GM12878 (cell line): ENCODE measurements at regions not wholly inside any gene's neighbourhood (a gene's known extent, or its start where the extent isn't known, plus 50 kb on each side); places are given as distances from the start of the nearest gene placed in this dataset.

Source experiments
- ATAC-seq: fragments of 200-7000 bp; cut with Tn5 transposase; 3 replicates; pipeline ENCODE4 v1.9.1; 2020; ENCODE audit warnings: mild to moderate bottlenecking, moderate library complexity
- BruUV-seq: library from RNA; stranded (reverse); fragments of 400-500 nt; replicated peaks from 2 replicates; lab custom pipeline; 2021; lab: Mats Ljungman, UMichigan
- CTCF ChIA-PET: fragments of 300-600 bp; sonication (Branson Sonifier 250); formaldehyde crosslinking; extraction: SDS; loops from one replicate; lab custom pipeline; 2021; ENCODE audit warnings: inconsistent platforms; lab: Yijun Ruan, JAX
- POLR2A ChIA-PET: fragments of 350-600 bp; formaldehyde crosslinking; extraction: SDS; loops from one replicate; lab custom pipeline; 2021; ENCODE audit warnings: inconsistent platforms; lab: Charles Lee
- RAD21 ChIA-PET: fragments of 300-600 bp; sonication (Branson Sonifier 250); formaldehyde crosslinking; loops from one replicate; lab custom pipeline; 2023; ENCODE audit warnings: antibody characterized with exemption; ENCODE audit not compliant: unreplicated experiment; lab: Charles Lee
- SMC1A ChIA-PET: fragments of 300-600 bp; sonication (Branson Sonifier 250); formaldehyde crosslinking; loops from one replicate; lab custom pipeline; 2023; ENCODE audit not compliant: unreplicated experiment, uncharacterized antibody; lab: Charles Lee
- DNase-seq: peaks from one replicate; pipeline ENCODE4 v3.0.0-alpha.2; 2011; ENCODE audit warnings: low read depth, low spot score
- FAIRE-seq: peaks from 3 replicates; lab custom pipeline; 2011; peaks lifted over from hg19 to GRCh38; lab: Jason Lieb, UNC
- H2AFZ ChIP-seq: 2 replicates; pipeline ENCODE4 v1.6.0; 2011; ENCODE audit warnings: low read depth, low read length, control low read depth; ENCODE audit not compliant: control insufficient read depth
- H3K27ac ChIP-seq: 2 replicates; pipeline ENCODE4 v1.5.1; 2011; ENCODE audit warnings: control low read depth; ENCODE audit not compliant: control insufficient read depth, insufficient read depth
- H3K27me3 ChIP-seq, 2 experiments: replicated peaks in 1 of 2; 2 replicates each; pipeline versions ENCODE4 v1.6.0 to v1.6.1; 2011; ENCODE audit warnings: low read length in 1 of 2; ENCODE audit not compliant: control insufficient read depth in 2 of 2, insufficient read depth in 2 of 2
- H3K36me3 ChIP-seq, 2 experiments: 2 replicates each; pipeline ENCODE4 v1.5.1; 2011; ENCODE audit warnings: low read length in 1 of 2; ENCODE audit not compliant: control insufficient read depth in 2 of 2, insufficient read depth in 2 of 2
- H3K4me1 ChIP-seq: 2 replicates; pipeline ENCODE4 v1.6.1; 2011; ENCODE audit warnings: mild to moderate bottlenecking, low read length, moderate library complexity, mixed read lengths; ENCODE audit not compliant: control insufficient read depth, insufficient read depth
- H3K4me2 ChIP-seq: 2 replicates; pipeline ENCODE4 v1.6.0; 2011; ENCODE audit warnings: control low read depth; ENCODE audit not compliant: control insufficient read depth, insufficient read depth
- H3K4me3 ChIP-seq: fragments of 200-600 bp; sonication (generic); 2 replicates; pipeline ENCODE4 v1.5.1; 2016
- H3K79me2 ChIP-seq: 2 replicates; pipeline ENCODE4 v1.6.0; 2011; ENCODE audit warnings: low read length; ENCODE audit not compliant: control insufficient read depth, insufficient read depth
- H3K9ac ChIP-seq: 2 replicates; pipeline ENCODE4 v1.8.0; 2011; ENCODE audit warnings: low read length, control low read depth, mixed read lengths; ENCODE audit not compliant: control insufficient read depth, insufficient read depth
- H3K9me3 ChIP-seq: replicated peaks from 3 replicates; pipeline ENCODE4 v1.5.1; 2011; ENCODE audit warnings: mild to moderate bottlenecking, low read length; ENCODE audit not compliant: control insufficient read depth, insufficient read depth
- H4K20me1 ChIP-seq: 2 replicates; pipeline ENCODE4 v1.6.0; 2011; ENCODE audit not compliant: control insufficient read depth, insufficient read depth
- GATAD2B ChIP-seq: fragments of 450-650 bp; conservative IDR thresholded peaks from 2 replicates; pipeline ENCODE4 v1.6.1; 2017; ENCODE audit warnings: low read depth, mild to moderate bottlenecking, moderate library complexity
- HCFC1 ChIP-seq: fragments of 150-350 bp; IDR thresholded peaks from 2 replicates; pipeline ENCODE4 v1.6.1; 2014; ENCODE audit warnings: low read length
- NBN ChIP-seq: fragments of 450-650 bp; IDR thresholded peaks from 2 replicates; pipeline ENCODE4 v1.6.1; 2016
- RELB ChIP-seq: fragments of 450-650 bp; IDR thresholded peaks from 2 replicates; pipeline ENCODE4 v1.6.1; 2017; ENCODE audit warnings: low read depth, mild to moderate bottlenecking, moderate library complexity
- SKIL ChIP-seq: fragments of 450-650 bp; IDR thresholded peaks from 2 replicates; pipeline ENCODE4 v1.6.1; 2017; ENCODE audit warnings: mild to moderate bottlenecking, low read depth, inconsistent platforms; ENCODE audit not compliant: poor library complexity, severe bottlenecking
- SP1 ChIP-seq: IDR thresholded peaks from one replicate; pipeline ENCODE4 v1.6.1; 2011; ENCODE audit warnings: low read depth, low read length
- TARDBP ChIP-seq: IDR thresholded peaks from 2 replicates; pipeline ENCODE4 v1.6.1; 2016; ENCODE audit warnings: borderline replicate concordance
- ZSCAN29 ChIP-seq: fragments of 450-650 bp; IDR thresholded peaks from 2 replicates; pipeline ENCODE4 v1.6.1; 2017; ENCODE audit warnings: mild to moderate bottlenecking, moderate library complexity
- WGBS: methylation state at CpG from one replicate; pipeline ENCODE4 v1.1.6; 2016; ENCODE audit warnings: low lambda C conversion rate; ENCODE audit not compliant: insufficient replicate concordance, insufficient coverage; ENCODE audit errors: missing lambda C conversion rate; 5-methylcytosine and 5-hydroxymethylcytosine counted together
- in situ Hi-C: fragments of 300-500 bp; cut with MboI; formaldehyde crosslinking; loops from 9 replicates; pipeline ENCODE4 v1.14.3; 2018; ENCODE audit warnings: mixed read lengths
- intact Hi-C: fragments of 100-400 bp; cut with micrococcal nuclease; formaldehyde crosslinking; loops from one replicate; pipeline ENCODE4 v1.14.2; 2022; ENCODE audit not compliant: unreplicated experiment
- TF ChIP-seq, protein P1 (sequence below): fragments of 450-650 bp; IDR thresholded peaks from 2 replicates; pipeline ENCODE4 v1.6.1; 2014; ENCODE audit warnings: mild to moderate bottlenecking
- TF ChIP-seq, protein P2 (sequence below): IDR thresholded peaks from 2 replicates; pipeline ENCODE4 v1.6.1; 2012; ENCODE audit warnings: low read depth, low read length, improper control_type of control experiment

DNA sequence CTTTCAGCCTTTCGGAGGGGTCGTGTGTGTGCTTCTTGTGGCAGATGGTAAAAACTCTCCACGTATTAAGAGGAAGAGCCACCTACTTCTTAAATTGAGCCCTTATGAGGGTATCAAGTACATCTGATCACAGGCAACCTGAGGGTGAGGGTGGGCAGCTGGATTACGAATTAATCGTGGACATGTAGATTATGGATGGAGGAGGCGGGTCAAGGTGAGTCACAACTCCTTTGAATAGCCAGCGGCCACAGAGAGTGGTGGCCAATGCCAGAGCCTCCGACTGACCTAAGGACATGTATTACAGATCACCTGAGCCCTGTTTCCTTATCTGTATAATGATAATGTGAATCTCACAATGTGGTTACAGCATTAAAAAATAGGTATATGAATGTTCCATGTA is 1083.9 kb downstream of the SORCS3 start:
- SMC1A ChIA-PET: no interaction called here
- Histone ChIP-seq H3K4me3 (no peak overlapping the region), H3K9ac (no peak overlapping the region), H3K36me3 (no peaks in the 10 kb centered on the region), H2AFZ (no peak overlapping the region), H4K20me1 (no peaks in the 10 kb centered on the region), H3K79me2 (no peaks in the 10 kb centered on the region), H3K27ac (no peak overlapping the region), H3K9me3 (no peaks in the 10 kb centered on the region), H3K4me1 (no peaks in the 10 kb centered on the region), H3K27me3 (no peaks in the 10 kb centered on the region), H3K4me2 (no peak overlapping the region)
- no peak for FAIRE-seq
- 29% methylated on average over 8 of the region's 8 CpGs for WGBS
- intact Hi-C loops (no loop called here), in situ Hi-C loops (no loop called here)
- POLR2A ChIA-PET: no interaction called here
- DNase-seq: no peak
- RAD21 ChIA-PET: no interaction called here
- CTCF ChIA-PET: no interaction called here
- ATAC-seq: no peak
- TF ChIP-seq HCFC1: no peak
- no peak for TF ChIP-seq NBN
- TF ChIP-seq SP1: no peak
- no peak for TF ChIP-seq ZSCAN29
- no peak for TF ChIP-seq RELB
- no peak for TF ChIP-seq SKIL
- TF ChIP-seq, protein P1, sequence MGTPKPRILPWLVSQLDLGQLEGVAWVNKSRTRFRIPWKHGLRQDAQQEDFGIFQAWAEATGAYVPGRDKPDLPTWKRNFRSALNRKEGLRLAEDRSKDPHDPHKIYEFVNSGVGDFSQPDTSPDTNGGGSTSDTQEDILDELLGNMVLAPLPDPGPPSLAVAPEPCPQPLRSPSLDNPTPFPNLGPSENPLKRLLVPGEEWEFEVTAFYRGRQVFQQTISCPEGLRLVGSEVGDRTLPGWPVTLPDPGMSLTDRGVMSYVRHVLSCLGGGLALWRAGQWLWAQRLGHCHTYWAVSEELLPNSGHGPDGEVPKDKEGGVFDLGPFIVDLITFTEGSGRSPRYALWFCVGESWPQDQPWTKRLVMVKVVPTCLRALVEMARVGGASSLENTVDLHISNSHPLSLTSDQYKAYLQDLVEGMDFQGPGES: no peak
- no peak for TF ChIP-seq GATAD2B
- TF ChIP-seq TARDBP: no peak
- TF ChIP-seq, protein P2, sequence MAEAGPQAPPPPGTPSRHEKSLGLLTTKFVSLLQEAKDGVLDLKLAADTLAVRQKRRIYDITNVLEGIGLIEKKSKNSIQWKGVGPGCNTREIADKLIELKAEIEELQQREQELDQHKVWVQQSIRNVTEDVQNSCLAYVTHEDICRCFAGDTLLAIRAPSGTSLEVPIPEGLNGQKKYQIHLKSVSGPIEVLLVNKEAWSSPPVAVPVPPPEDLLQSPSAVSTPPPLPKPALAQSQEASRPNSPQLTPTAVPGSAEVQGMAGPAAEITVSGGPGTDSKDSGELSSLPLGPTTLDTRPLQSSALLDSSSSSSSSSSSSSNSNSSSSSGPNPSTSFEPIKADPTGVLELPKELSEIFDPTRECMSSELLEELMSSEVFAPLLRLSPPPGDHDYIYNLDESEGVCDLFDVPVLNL: no peak
- no TSS peak for BruUV-seq
